Uterus (tissue), 3 donors: ENCODE measurements at regions not wholly inside any gene's neighbourhood (a gene's known extent, or its start where the extent isn't known, plus 50 kb on each side); places are given as distances from the start of the nearest gene placed in this dataset.

Experiments
- DNase-seq, 2 donors: peaks; one replicate each; pipeline ENCODE4 v3.0.0-alpha.2; 2019 to 2020
- H3K27ac ChIP-seq, 2 donors: fragments of 200-600 bp; sonication (generic); 1 replicate in 1 of 2; 2 replicates in 1 of 2; pipeline ENCODE4 v1.5.1; 2016 to 2018
- H3K27me3 ChIP-seq, 2 donors: fragments of 200-600 bp; sonication (generic); one replicate each; pipeline ENCODE4 v1.5.1; 2018 to 2019; ENCODE audit warnings: control low read depth in 1 of 2
- H3K36me3 ChIP-seq, 2 donors: fragments of 200-600 bp; sonication (generic); one replicate each; pipeline ENCODE4 v1.5.1; 2019; ENCODE audit warnings: control low read depth in 1 of 2
- H3K4me1 ChIP-seq, 2 donors: fragments of 200-600 bp; sonication (generic); one replicate each; pipeline ENCODE4 v1.5.1; 2018 to 2019; ENCODE audit warnings: control low read depth in 1 of 2
- H3K4me3 ChIP-seq, 2 donors: fragments of 200-600 bp; sonication (generic); 1 replicate in 1 of 2; 2 replicates in 1 of 2; pipeline ENCODE4 v1.5.1; 2018 to 2019; ENCODE audit warnings: mild to moderate bottlenecking in 1 of 2
- H3K9me3 ChIP-seq, 2 donors: fragments of 200-600 bp; sonication (generic); one replicate each; pipeline ENCODE4 v1.5.1; 2019; ENCODE audit warnings: control low read depth in 1 of 2
- POLR2A ChIP-seq, 2 donors: fragments of 450-650 bp; IDR thresholded peaks; one replicate each; pipeline ENCODE4 v1.6.1; 2016; ENCODE audit warnings: antibody characterized with exemption in 2 of 2, mild to moderate bottlenecking in 1 of 2, moderate library complexity in 1 of 2
- intact Hi-C: fragments of 100-400 bp; cut with DNase I; formaldehyde crosslinking; loops from one replicate; pipeline ENCODE4 v1.15.1; 2023; ENCODE audit warnings: low total_unique reads
- TF ChIP-seq, protein P1 (sequence below), 4 experiments: fragments of 200-600 bp in 2 of 4; fragments of 450-650 bp in 2 of 4; sonication (generic) in 2 of 4; IDR thresholded peaks; one replicate each; pipeline ENCODE4 v1.5.1; 2016 to 2019; ENCODE audit warnings: antibody characterized with exemption in 4 of 4, mild to moderate bottlenecking in 2 of 4, moderate library complexity in 1 of 4
- donor health status: DM: yes; HTN: yes; CAD: no.

GRCh38 chr2:183935005-183935404 lies 663.3 kb upstream of the ZNF804A start:
- TF ChIP-seq, protein P1, sequence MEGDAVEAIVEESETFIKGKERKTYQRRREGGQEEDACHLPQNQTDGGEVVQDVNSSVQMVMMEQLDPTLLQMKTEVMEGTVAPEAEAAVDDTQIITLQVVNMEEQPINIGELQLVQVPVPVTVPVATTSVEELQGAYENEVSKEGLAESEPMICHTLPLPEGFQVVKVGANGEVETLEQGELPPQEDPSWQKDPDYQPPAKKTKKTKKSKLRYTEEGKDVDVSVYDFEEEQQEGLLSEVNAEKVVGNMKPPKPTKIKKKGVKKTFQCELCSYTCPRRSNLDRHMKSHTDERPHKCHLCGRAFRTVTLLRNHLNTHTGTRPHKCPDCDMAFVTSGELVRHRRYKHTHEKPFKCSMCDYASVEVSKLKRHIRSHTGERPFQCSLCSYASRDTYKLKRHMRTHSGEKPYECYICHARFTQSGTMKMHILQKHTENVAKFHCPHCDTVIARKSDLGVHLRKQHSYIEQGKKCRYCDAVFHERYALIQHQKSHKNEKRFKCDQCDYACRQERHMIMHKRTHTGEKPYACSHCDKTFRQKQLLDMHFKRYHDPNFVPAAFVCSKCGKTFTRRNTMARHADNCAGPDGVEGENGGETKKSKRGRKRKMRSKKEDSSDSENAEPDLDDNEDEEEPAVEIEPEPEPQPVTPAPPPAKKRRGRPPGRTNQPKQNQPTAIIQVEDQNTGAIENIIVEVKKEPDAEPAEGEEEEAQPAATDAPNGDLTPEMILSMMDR (IDR thresholded peaks at IDR 0.05) = no peak
- no peak for TF ChIP-seq POLR2A (IDR thresholded peaks at IDR 0.05)
- H3K4me3 ChIP-seq = no peak overlapping the region
- DNase-seq = no peak
- H3K36me3 ChIP-seq = no peaks in the 10 kb centered on the region
- H3K27ac ChIP-seq = no peak overlapping the region
- no peaks in the 10 kb centered on the region for H3K27me3 ChIP-seq
- intact Hi-C loops = no loop called here
- no peaks in the 10 kb centered on the region for H3K4me1 ChIP-seq
- no peaks in the 10 kb centered on the region for H3K9me3 ChIP-seq

DNA sequence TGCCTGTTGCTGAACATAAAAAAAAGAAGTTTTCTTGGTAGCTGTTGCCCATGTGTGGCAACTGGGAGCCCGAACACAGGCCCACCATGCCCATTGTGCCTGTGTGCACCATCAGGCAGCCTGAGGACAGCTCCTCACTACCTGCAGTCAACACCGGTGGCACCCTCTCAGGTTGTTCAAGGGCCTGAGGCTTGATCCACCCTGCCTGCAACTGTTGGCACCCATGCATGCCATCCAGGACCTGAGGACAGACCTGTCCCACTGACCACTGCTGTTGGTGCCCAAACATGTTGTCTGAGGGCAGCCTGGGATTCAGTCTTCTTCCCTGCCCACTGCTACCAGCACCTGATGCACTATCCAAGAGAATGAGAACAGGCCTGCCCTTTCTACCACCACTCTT lies 661.1 kb upstream of the ZNF804A start:
- Histone ChIP-seq H3K9me3 (no peaks in the 10 kb centered on the region), H3K4me1 (no peaks in the 10 kb centered on the region), H3K27me3 (no peaks in the 10 kb centered on the region), H3K36me3 (no peaks in the 10 kb centered on the region), H3K4me3 (no peak overlapping the region), H3K27ac (no peak overlapping the region)
- intact Hi-C loops = no loop called here
- TF ChIP-seq, protein P1 (IDR thresholded peaks at IDR 0.05) = no peak
- TF ChIP-seq POLR2A (IDR thresholded peaks at IDR 0.05) = no peak
- no peak for DNase-seq

DNA sequence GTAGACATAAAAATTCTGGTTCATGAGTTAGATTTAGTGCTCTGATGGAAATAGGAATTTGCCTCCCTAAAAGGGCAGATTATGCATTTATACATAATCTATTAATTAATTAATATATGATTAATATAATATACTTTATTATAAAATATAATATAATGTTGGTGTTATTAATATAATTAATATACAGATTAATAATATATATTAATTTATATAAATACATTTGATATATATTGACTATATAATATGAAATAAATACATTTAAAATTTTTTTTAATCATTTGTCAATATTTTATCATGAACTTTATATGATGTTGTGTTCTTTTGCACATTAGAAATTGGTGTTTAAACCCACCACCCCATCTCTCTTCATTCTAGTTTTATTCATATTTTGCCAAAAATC lies 652.1 kb upstream of the ZNF804A start:
- TF ChIP-seq, protein P1 (IDR thresholded peaks at IDR 0.05) = no peak
- no peak for TF ChIP-seq POLR2A (IDR thresholded peaks at IDR 0.05)
- intact Hi-C loops = no loop called here

DNA sequence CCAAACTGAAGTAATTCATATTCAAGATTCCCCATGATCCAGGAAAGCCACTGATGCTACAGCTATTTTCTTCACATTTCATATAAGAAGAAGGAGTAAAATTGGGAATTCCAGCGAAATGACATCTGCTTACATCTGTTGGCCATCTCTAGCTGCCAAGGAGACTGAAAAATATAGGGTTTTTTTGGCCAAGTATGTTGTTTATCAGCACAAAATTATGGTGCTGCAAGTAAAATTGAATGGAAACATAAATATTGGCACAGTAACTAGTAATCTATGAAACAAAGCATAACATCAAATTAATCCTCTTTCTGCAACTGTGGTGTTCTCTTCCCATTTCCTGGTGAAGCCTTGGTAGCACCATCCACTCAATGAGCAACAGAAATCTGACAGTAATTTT lies 649.5 kb upstream of the ZNF804A start:
- intact Hi-C loops = no loop called here
- H3K27me3 ChIP-seq = no peaks in the 10 kb centered on the region
- no peak overlapping the region for H3K4me3 ChIP-seq
- no peaks in the 10 kb centered on the region for H3K9me3 ChIP-seq
- H3K27ac ChIP-seq = no peak overlapping the region
- DNase-seq = no peak
- no peaks in the 10 kb centered on the region for H3K4me1 ChIP-seq
- H3K36me3 ChIP-seq = no peaks in the 10 kb centered on the region
- TF ChIP-seq, protein P1 (IDR thresholded peaks at IDR 0.05) = no peak
- no peak for TF ChIP-seq POLR2A (IDR thresholded peaks at IDR 0.05)

More for the DNA sequence above, 652.1 kb upstream of the ZNF804A start:
- Histone ChIP-seq H3K9me3 (no peaks in the 10 kb centered on the region), H3K27me3 (no peaks in the 10 kb centered on the region), H3K4me1 (no peaks in the 10 kb centered on the region), H3K27ac (no peak overlapping the region), H3K4me3 (no peak overlapping the region), H3K36me3 (no peaks in the 10 kb centered on the region)
- no peak for DNase-seq

GRCh38 chr2:183950673-183951072 lies 647.7 kb upstream of the ZNF804A start:
- H3K27ac ChIP-seq = no peak overlapping the region
- intact Hi-C loops = no loop called here
- H3K4me3 ChIP-seq = no peak overlapping the region
- H3K4me1 ChIP-seq = no peaks in the 10 kb centered on the region
- H3K27me3 ChIP-seq = no peaks in the 10 kb centered on the region
- DNase-seq = no peak
- H3K9me3 ChIP-seq = no peaks in the 10 kb centered on the region
- no peaks in the 10 kb centered on the region for H3K36me3 ChIP-seq
- TF ChIP-seq, protein P1 (IDR thresholded peaks at IDR 0.05) = no peak
- TF ChIP-seq POLR2A (IDR thresholded peaks at IDR 0.05) = no peak
